Epithelial cell of proximal tubule (primary cell): ENCODE measurements at regions not wholly inside any gene's neighbourhood (a gene's known extent, or its start where the extent isn't known, plus 50 kb on each side); places are given as distances from the start of the nearest gene placed in this dataset.
"Not testable (repeated sequence)": the region's sequence is repeated elsewhere in the genome, so short reads cannot be mapped to it uniquely, and the experiment has no call there.

Source experiments
- DNase-seq: peaks from one replicate; pipeline ENCODE4 v3.0.0-alpha.2; 2011; ENCODE audit warnings: low read depth
- H3K4me3 ChIP-seq: 2 replicates; pipeline ENCODE4 v1.5.1; 2011; ENCODE audit warnings: low read depth, mild to moderate bottlenecking, low read length
- CTCF ChIP-seq: conservative IDR thresholded peaks from 2 replicates; pipeline ENCODE4 v1.5.1; 2012; ENCODE audit warnings: low read depth, mild to moderate bottlenecking, low read length

- DNase-seq: no peak
- TF ChIP-seq CTCF: no peak
- no peak overlapping the region for H3K4me3 ChIP-seq
These were observed 321.6 kb upstream of the RND3 start for GRCh38 chr2:150809103-150809502.

- TF ChIP-seq CTCF: no peak
- H3K4me3 ChIP-seq: no peak overlapping the region
- DNase-seq: peak; percentile 9
These were observed 318.9 kb upstream of the RND3 start for GRCh38 chr2:150806336-150806735.

GRCh38 chr2:150803689-150804398, 316.4 kb upstream of the RND3 start:
- no peak overlapping the region for H3K4me3 ChIP-seq
- no peak for DNase-seq
- no peak for TF ChIP-seq CTCF

- DNase-seq: no peak
- TF ChIP-seq CTCF: no peak
- H3K4me3 ChIP-seq: no peak overlapping the region
These were observed 315.2 kb upstream of the RND3 start for GRCh38 chr2:150802635-150803034.

GRCh38 chr2:150796236-150796635, 308.8 kb upstream of the RND3 start:
- H3K4me3 ChIP-seq, DNase-seq: not testable (repeated sequence)

GRCh38 chr2:150792780-150793300, 305.4 kb upstream of the RND3 start:
- TF ChIP-seq CTCF: no peak
- no peak for DNase-seq
- H3K4me3 ChIP-seq: no peak overlapping the region

- no peak for TF ChIP-seq CTCF
- DNase-seq: no peak
- no peak overlapping the region for H3K4me3 ChIP-seq
These were observed 304.1 kb upstream of the RND3 start for GRCh38 chr2:150791567-150791966.
